ENCODE measurements at regions not wholly inside any gene's neighbourhood (a gene's known extent, or its start where the extent isn't known, plus 50 kb on each side); places are given as distances from the start of the nearest gene placed in this dataset.

DNA sequence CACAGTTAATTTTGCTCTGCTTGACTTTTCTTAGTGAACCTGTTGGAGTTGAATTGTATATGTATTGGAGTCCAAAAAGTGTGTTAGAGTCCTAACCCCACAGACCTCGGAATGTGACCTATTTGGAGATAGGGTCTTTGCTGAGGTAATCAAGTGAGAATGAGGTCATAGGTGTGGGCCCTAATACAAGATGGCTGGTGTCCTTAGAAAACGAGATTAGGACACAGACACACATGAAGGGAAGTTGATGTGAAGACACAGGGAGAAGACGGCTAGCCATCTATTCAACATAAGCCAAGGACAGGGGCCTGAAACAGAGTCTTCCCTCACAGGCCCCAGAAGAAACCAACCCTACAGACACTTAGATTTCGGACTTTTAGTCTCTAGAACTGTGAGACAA, 260.6 kb upstream of the NEBL start:
- TF ChIP-seq, protein P1, sequence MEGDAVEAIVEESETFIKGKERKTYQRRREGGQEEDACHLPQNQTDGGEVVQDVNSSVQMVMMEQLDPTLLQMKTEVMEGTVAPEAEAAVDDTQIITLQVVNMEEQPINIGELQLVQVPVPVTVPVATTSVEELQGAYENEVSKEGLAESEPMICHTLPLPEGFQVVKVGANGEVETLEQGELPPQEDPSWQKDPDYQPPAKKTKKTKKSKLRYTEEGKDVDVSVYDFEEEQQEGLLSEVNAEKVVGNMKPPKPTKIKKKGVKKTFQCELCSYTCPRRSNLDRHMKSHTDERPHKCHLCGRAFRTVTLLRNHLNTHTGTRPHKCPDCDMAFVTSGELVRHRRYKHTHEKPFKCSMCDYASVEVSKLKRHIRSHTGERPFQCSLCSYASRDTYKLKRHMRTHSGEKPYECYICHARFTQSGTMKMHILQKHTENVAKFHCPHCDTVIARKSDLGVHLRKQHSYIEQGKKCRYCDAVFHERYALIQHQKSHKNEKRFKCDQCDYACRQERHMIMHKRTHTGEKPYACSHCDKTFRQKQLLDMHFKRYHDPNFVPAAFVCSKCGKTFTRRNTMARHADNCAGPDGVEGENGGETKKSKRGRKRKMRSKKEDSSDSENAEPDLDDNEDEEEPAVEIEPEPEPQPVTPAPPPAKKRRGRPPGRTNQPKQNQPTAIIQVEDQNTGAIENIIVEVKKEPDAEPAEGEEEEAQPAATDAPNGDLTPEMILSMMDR (IDR thresholded peaks at IDR 0.05 in 8 of 11, conservative IDR thresholded peaks at IDR 0.05 in 3 of 11): no peak
- TF ChIP-seq POLR2A (IDR thresholded peaks at IDR 0.05): no peak
